HG03280 (cell line): ENCODE measurements at regions not wholly inside any gene's neighbourhood (a gene's known extent, or its start where the extent isn't known, plus 50 kb on each side); places are given as distances from the start of the nearest gene placed in this dataset.

ENCODE experiments used
- ATAC-seq: cut with Tn5 transposase; IDR thresholded peaks from one replicate; pipeline ENCODE4 v1.9.1; 2021; ENCODE audit warnings: mild to moderate bottlenecking, moderate library complexity; ENCODE audit not compliant: unreplicated experiment

- ATAC-seq, result no peak
Measured at GRCh38 chr13:103757361-103757760, 691.1 kb upstream of the SLC10A2 start.

GRCh38 chr13:103754783-103755182 is 688.6 kb upstream of the SLC10A2 start:
- ATAC-seq, result no peak

- ATAC-seq, result no peak
Measured at GRCh38 chr13:103734837-103735236, 668.6 kb upstream of the SLC10A2 start.

GRCh38 chr13:103731959-103732358 is 665.7 kb upstream of the SLC10A2 start:
- no peak for ATAC-seq

- no peak for ATAC-seq
Measured at GRCh38 chr13:103730407-103730806, 664.2 kb upstream of the SLC10A2 start.

- ATAC-seq, result no peak
Measured at GRCh38 chr13:103726808-103727207, 660.6 kb upstream of the SLC10A2 start.

GRCh38 chr13:103716718-103717117 is 650.5 kb upstream of the SLC10A2 start:
- no peak for ATAC-seq

GRCh38 chr13:103715335-103715734 is 649.1 kb upstream of the SLC10A2 start:
- no peak for ATAC-seq

- ATAC-seq, result no peak
Measured at GRCh38 chr13:103703246-103703645, 637.0 kb upstream of the SLC10A2 start.

- no peak for ATAC-seq
Measured at GRCh38 chr13:103698000-103698399, 631.8 kb upstream of the SLC10A2 start.

- ATAC-seq, result no peak
Measured at GRCh38 chr13:103695320-103695719, 629.1 kb upstream of the SLC10A2 start.

- ATAC-seq, result no peak
Measured at GRCh38 chr13:103694471-103694870, 628.3 kb upstream of the SLC10A2 start.

GRCh38 chr13:103694033-103694432 is 627.8 kb upstream of the SLC10A2 start:
- no peak for ATAC-seq

- ATAC-seq, result no peak
Measured at GRCh38 chr13:103692442-103692841, 626.2 kb upstream of the SLC10A2 start.

GRCh38 chr13:103676329-103676728 is 610.1 kb upstream of the SLC10A2 start:
- ATAC-seq, result no peak

GRCh38 chr13:103671547-103671946 is 605.3 kb upstream of the SLC10A2 start:
- ATAC-seq, result no peak

- ATAC-seq, result no peak
Measured at GRCh38 chr13:103663996-103664395, 597.8 kb upstream of the SLC10A2 start.

- no peak for ATAC-seq
Measured at GRCh38 chr13:103656311-103656710, 590.1 kb upstream of the SLC10A2 start.

GRCh38 chr13:103640606-103641005 is 574.4 kb upstream of the SLC10A2 start:
- no peak for ATAC-seq

GRCh38 chr13:103639326-103639725 is 573.1 kb upstream of the SLC10A2 start:
- no peak for ATAC-seq

- no peak for ATAC-seq
Measured at GRCh38 chr13:103638706-103639105, 572.5 kb upstream of the SLC10A2 start.

GRCh38 chr13:103634066-103634465 is 567.8 kb upstream of the SLC10A2 start:
- no peak for ATAC-seq

GRCh38 chr13:103625194-103625593 is 559.0 kb upstream of the SLC10A2 start:
- ATAC-seq, result no peak

GRCh38 chr13:103618151-103618550 is 551.9 kb upstream of the SLC10A2 start:
- ATAC-seq, result no peak
